ENCODE measurements at regions not wholly inside any gene's neighbourhood (a gene's known extent, or its start where the extent isn't known, plus 50 kb on each side); places are given as distances from the start of the nearest gene placed in this dataset.

- no peak for TF ChIP-seq MAX (IDR thresholded peaks at IDR 0.05)
- no peak for TF ChIP-seq ZFP36 (IDR thresholded peaks at IDR 0.05; ENCODE audit: borderline replicate concordance, low read depth, low read length, partially characterized antibody)
- TF ChIP-seq MLX (CRISPR knock-in tag; IDR thresholded peaks at IDR 0.05) = no peak
- TF ChIP-seq ZNF775 (CRISPR knock-in tag; IDR thresholded peaks at IDR 0.05; ENCODE audit: borderline replicate concordance) = no peak
- no peak for TF ChIP-seq MIER3 (CRISPR knock-in tag; IDR thresholded peaks at IDR 0.05; ENCODE audit: borderline replicate concordance)
- TF ChIP-seq ZMAT3 (CRISPR knock-in tag; conservative IDR thresholded peaks at IDR 0.05) = no peak
- TF ChIP-seq SP1 (IDR thresholded peaks at IDR 0.05) = no peak
- TF ChIP-seq SP1 (CRISPR knock-in tag; IDR thresholded peaks at IDR 0.05) = no peak
- TF ChIP-seq POLR2AphosphoS5 (IDR thresholded peaks at IDR 0.05; ENCODE audit: low read depth, low read length) = no peak
Measured at GRCh38 chr5:26622947-26623346, 415.4 kb downstream of the CDH9 start.
